Fibroblast of lung (primary cell): ENCODE measurements at regions not wholly inside any gene's neighbourhood (a gene's known extent, or its start where the extent isn't known, plus 50 kb on each side); places are given as distances from the start of the nearest gene placed in this dataset.
A peak's percentile ranks its signal among the peaks of the same experiment; 100 is the strongest.

Experiments used
- DNase-seq, 2 donors: peaks; one replicate each; pipeline versions ENCODE4 v3.0.0 to v3.0.0-alpha.2; 2010; ENCODE audit warnings: low read depth in 2 of 2
- H2AFZ ChIP-seq: 2 replicates; pipeline ENCODE4 v1.5.1; 2012; ENCODE audit warnings: low read length, control low read depth, inconsistent platforms
- H3K27ac ChIP-seq: 2 replicates; pipeline ENCODE4 v1.5.1; 2011; ENCODE audit warnings: low read length, control low read depth; ENCODE audit not compliant: insufficient read depth
- H3K27me3 ChIP-seq: 2 replicates; pipeline ENCODE4 v1.5.1; 2011; ENCODE audit warnings: mild to moderate bottlenecking, low read length; ENCODE audit not compliant: control insufficient read depth, insufficient read depth
- H3K36me3 ChIP-seq: 2 replicates; pipeline ENCODE4 v1.5.1; 2011; ENCODE audit warnings: low read length; ENCODE audit not compliant: control insufficient read depth, insufficient read depth
- H3K4me1 ChIP-seq: 2 replicates; pipeline ENCODE4 v1.5.1; 2011; ENCODE audit warnings: low read length; ENCODE audit not compliant: control insufficient read depth, insufficient read depth; ENCODE audit errors: extremely low read depth
- H3K4me2 ChIP-seq: 2 replicates; pipeline ENCODE4 v1.5.1; 2011; ENCODE audit warnings: low read length, control low read depth; ENCODE audit not compliant: insufficient read depth; ENCODE audit errors: extremely low read depth
- H3K4me3 ChIP-seq, 4 experiments: fragments of 200-600 bp in 1 of 4; sonication (generic) in 1 of 4; replicated peaks in 1 of 4; 2 replicates each; pipeline ENCODE4 v1.5.1; 2011 to 2016; ENCODE audit warnings: low read length in 4 of 4, low read depth in 3 of 4, mild to moderate bottlenecking in 3 of 4, control low read depth in 2 of 4, inconsistent platforms in 1 of 4, mixed read lengths in 1 of 4; ENCODE audit not compliant: insufficient read depth in 1 of 4; ENCODE audit errors: control extremely low read depth in 1 of 4
- H3K79me2 ChIP-seq: 2 replicates; pipeline ENCODE4 v1.5.1; 2012; ENCODE audit warnings: mild to moderate bottlenecking, low read length, inconsistent platforms; ENCODE audit not compliant: control insufficient read depth, insufficient read depth
- H3K9ac ChIP-seq: 2 replicates; pipeline ENCODE4 v1.5.1; 2011; ENCODE audit warnings: mild to moderate bottlenecking, low read length, control low read depth; ENCODE audit not compliant: insufficient read depth
- H3K9me3 ChIP-seq: 2 replicates; pipeline ENCODE4 v1.5.1; 2012; ENCODE audit warnings: low read depth, low read length; ENCODE audit not compliant: control insufficient read depth, insufficient read depth
- H4K20me1 ChIP-seq: 2 replicates; pipeline ENCODE4 v1.5.1; 2011; ENCODE audit warnings: low read length; ENCODE audit not compliant: control insufficient read depth, insufficient read depth; ENCODE audit errors: extremely low read depth
- CTCF ChIP-seq, 2 donors: IDR thresholded peaks in 1 of 2; conservative IDR thresholded peaks in 1 of 2; 1 replicate in 1 of 2; 2 replicates in 1 of 2; pipeline ENCODE4 v1.5.1; 2011 to 2012; ENCODE audit warnings: low read length in 2 of 2, control low read depth in 1 of 2, inconsistent platforms in 1 of 2, low read depth in 1 of 2, mild to moderate bottlenecking in 1 of 2
- EZH2 ChIP-seq: IDR thresholded peaks from 2 replicates; pipeline ENCODE4 v1.5.1; 2012; ENCODE audit warnings: low read length, control low read depth, mild to moderate bottlenecking; ENCODE audit errors: missing control alignments

GRCh38 chr22:27682437-27682836 lies 119.1 kb downstream of the MN1 start:
- no peaks in the 10 kb centered on the region for H3K79me2 ChIP-seq
- peaks cover 2% of the 10 kb centered on the region for H3K4me1 ChIP-seq
- no peaks in the 10 kb centered on the region for H4K20me1 ChIP-seq
- peaks cover 8% of the 10 kb centered on the region for H3K27me3 ChIP-seq
- H3K9me3 ChIP-seq = no peaks in the 10 kb centered on the region
- no peak overlapping the region for H2AFZ ChIP-seq
- no peak overlapping the region for H3K4me2 ChIP-seq
- no peaks in the 10 kb centered on the region for H3K36me3 ChIP-seq
- DNase-seq = no peak
- no peak overlapping the region for H3K4me3 ChIP-seq
- no peak overlapping the region for H3K9ac ChIP-seq
- peak in 1 of 2 donors; percentile 6 for TF ChIP-seq CTCF (conservative IDR thresholded peaks at IDR 0.05 in 1 of 2, IDR thresholded peaks at IDR 0.05 in 1 of 2; ENCODE audit: low read depth in 1 of 2, low read length in 2 of 2)
- TF ChIP-seq EZH2 = no peak
- H3K27ac ChIP-seq = no peak overlapping the region

DNA sequence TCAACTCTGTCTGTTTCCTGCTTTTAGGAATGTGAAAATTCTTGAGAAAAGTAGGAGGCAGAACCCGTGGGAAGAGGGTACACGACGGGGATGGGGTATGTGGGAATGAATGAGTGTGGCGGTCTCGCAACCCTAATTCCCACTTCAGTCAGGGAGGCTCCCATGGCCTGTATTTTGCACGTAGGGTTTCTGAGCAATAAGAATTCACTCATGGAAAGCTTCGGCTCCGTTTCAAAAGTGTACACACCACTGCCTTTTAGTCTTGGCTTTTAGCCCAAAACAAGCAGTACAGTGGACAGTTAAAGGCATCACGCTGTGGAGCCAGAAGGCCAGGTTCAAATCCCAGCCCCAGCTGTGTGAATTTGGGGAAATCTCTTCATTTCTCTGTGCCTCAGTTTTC lies 116.7 kb downstream of the MN1 start:
- peaks cover 2% of the 10 kb centered on the region for H3K4me1 ChIP-seq

DNA sequence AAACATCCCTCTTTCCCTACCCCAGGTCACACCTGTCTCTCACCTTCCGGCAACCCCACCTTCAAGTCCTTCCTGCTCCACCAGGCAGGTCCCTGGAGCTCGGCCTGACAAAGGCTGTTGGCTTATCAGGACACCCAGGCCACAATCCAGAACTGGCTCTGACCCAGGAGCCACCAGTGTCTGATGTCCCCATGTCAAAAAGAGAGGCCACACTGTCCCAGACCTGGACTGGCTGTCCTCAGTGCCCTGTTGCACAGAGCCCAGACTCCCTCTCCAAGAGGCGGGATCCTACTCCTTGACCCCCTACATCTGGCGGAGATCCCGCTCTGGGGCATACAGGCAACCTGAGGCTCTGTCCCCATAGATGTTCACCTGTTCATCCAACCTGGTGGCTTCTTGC lies 116.0 kb downstream of the MN1 start:
- Histone ChIP-seq H3K9me3 (no peaks in the 10 kb centered on the region), H3K4me3 (no peak overlapping the region), H3K9ac (no peak overlapping the region), H3K27me3 (peaks cover 8% of the 10 kb centered on the region), H3K4me1 (peaks cover 2% of the 10 kb centered on the region), H3K4me2 (no peak overlapping the region), H4K20me1 (no peaks in the 10 kb centered on the region), H2AFZ (no peak overlapping the region), H3K36me3 (no peaks in the 10 kb centered on the region), H3K27ac (no peak overlapping the region), H3K79me2 (no peaks in the 10 kb centered on the region)
- TF ChIP-seq CTCF (conservative IDR thresholded peaks at IDR 0.05 in 1 of 2, IDR thresholded peaks at IDR 0.05 in 1 of 2; ENCODE audit: low read depth in 1 of 2, low read length in 2 of 2) (no peak), EZH2 (no peak)
- DNase-seq = no peak

More for the DNA sequence above, 116.7 kb downstream of the MN1 start:
- Histone ChIP-seq H3K4me3 (no peak overlapping the region), H3K4me2 (no peak overlapping the region), H3K79me2 (no peaks in the 10 kb centered on the region), H2AFZ (no peak overlapping the region), H3K9ac (no peak overlapping the region), H3K27me3 (peaks cover 8% of the 10 kb centered on the region), H3K9me3 (no peaks in the 10 kb centered on the region), H3K36me3 (no peaks in the 10 kb centered on the region), H4K20me1 (no peaks in the 10 kb centered on the region), H3K27ac (no peak overlapping the region)
- no peak for TF ChIP-seq CTCF (conservative IDR thresholded peaks at IDR 0.05 in 1 of 2, IDR thresholded peaks at IDR 0.05 in 1 of 2; ENCODE audit: low read depth in 1 of 2, low read length in 2 of 2)
- no peak for TF ChIP-seq EZH2
- DNase-seq = no peak
